GM12864 (cell line): ENCODE measurements at regions not wholly inside any gene's neighbourhood (a gene's known extent, or its start where the extent isn't known, plus 50 kb on each side); places are given as distances from the start of the nearest gene placed in this dataset.

ENCODE experiments used
- DNase-seq: peaks from one replicate; pipeline ENCODE4 v3.0.0-alpha.2; 2011; ENCODE audit warnings: low read depth
- H3K4me3 ChIP-seq: 2 replicates; pipeline ENCODE4 v1.5.1; 2011; ENCODE audit warnings: mild to moderate bottlenecking, low read depth, low read length, control low read depth
- CTCF ChIP-seq: IDR thresholded peaks from 2 replicates; pipeline ENCODE4 v1.5.1; 2011; ENCODE audit warnings: low read depth, mild to moderate bottlenecking, moderate library complexity, low read length, control low read depth, inconsistent platforms; ENCODE audit errors: missing control alignments

DNA sequence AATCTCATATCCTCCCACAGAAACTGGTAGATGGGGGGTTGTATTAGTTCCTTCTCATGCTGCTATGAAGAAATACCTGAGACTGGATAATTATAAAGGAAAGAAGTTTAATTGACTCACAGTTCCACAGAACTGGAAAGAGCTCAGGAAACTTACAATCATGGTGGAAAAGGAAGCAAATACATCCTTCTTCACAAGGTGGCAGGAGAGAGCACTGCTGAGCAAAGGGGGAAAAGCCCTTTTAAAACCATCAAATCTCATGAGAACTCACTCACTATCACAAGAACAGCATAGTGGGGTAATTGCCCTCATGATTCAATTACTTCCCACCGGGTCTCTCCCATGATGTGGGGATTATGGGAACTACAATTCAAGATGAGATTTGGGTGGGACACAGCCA, 250.5 kb upstream of the GPRIN3 start:
- no peak overlapping the region for H3K4me3 ChIP-seq
- TF ChIP-seq CTCF: peak; percentile 49
- no peak for DNase-seq

- no peak overlapping the region for H3K4me3 ChIP-seq
- no peak for DNase-seq
- TF ChIP-seq CTCF: no peak
Measured at GRCh38 chr4:89556601-89557305, 249.2 kb upstream of the GPRIN3 start.

- TF ChIP-seq CTCF: no peak
- H3K4me3 ChIP-seq: no peak overlapping the region
- no peak for DNase-seq
Measured at GRCh38 chr4:89551191-89551590, 243.6 kb upstream of the GPRIN3 start.

GRCh38 chr4:89549907-89550306, 242.3 kb upstream of the GPRIN3 start:
- H3K4me3 ChIP-seq: no peak overlapping the region
- DNase-seq: no peak
- no peak for TF ChIP-seq CTCF

- no peak for DNase-seq
- TF ChIP-seq CTCF: no peak
Measured at GRCh38 chr4:89545315-89545714, 237.7 kb upstream of the GPRIN3 start.

DNA sequence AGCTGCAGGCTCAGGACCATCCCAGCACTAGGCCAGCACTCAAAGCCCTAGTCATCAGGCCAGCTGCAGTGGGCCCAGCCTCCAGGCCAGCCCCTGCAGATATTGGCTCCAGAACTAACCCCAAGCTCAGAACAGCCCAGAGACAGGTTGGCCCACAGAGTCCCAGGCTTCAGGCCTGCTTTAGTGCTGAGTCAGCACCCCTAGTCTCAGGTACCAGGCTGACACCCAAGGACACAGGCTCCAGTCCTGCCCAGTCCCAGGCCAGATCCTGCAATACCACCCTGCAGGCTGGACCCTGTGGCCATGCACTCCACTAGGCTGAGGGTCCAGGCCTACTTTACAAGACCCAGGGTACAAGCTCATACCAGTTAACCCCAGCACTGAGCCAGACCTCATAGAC, 234.4 kb upstream of the GPRIN3 start:
- DNase-seq: no peak
- H3K4me3 ChIP-seq: no peak overlapping the region
- TF ChIP-seq CTCF: no peak

More at GRCh38 chr4:89545315-89545714, 237.7 kb upstream of the GPRIN3 start:
- H3K4me3 ChIP-seq: no peak overlapping the region
